GM23338 (cell line): ENCODE measurements at regions not wholly inside any gene's neighbourhood (a gene's known extent, or its start where the extent isn't known, plus 50 kb on each side); places are given as distances from the start of the nearest gene placed in this dataset.

Experiments used
- ATAC-seq: fragments of 200-7000 bp; cut with Tn5 transposase; 3 replicates; pipeline ENCODE4 v1.9.1; 2020
- DNase-seq: peaks from one replicate; pipeline ENCODE4 v3.0.0-alpha.2; 2015; ENCODE audit warnings: low spot score
- H2AFZ ChIP-seq: fragments of 200-600 bp; sonication (generic); 2 replicates; pipeline ENCODE4 v1.8.0; 2016; ENCODE audit warnings: antibody characterized with exemption, mild to moderate bottlenecking, moderate library complexity
- H3F3A ChIP-seq: fragments of 200-600 bp; sonication (generic); replicated peaks from 2 replicates; pipeline ENCODE4 v1.8.0; 2017; ENCODE audit warnings: antibody characterized with exemption, mixed run types, low read depth
- H3K27ac ChIP-seq: fragments of 200-600 bp; sonication (generic); 2 replicates; pipeline ENCODE4 v1.6.1; 2016; ENCODE audit warnings: low read depth
- H3K27me3 ChIP-seq: fragments of 200-600 bp; sonication (generic); 2 replicates; pipeline ENCODE4 v1.8.0; 2016; ENCODE audit warnings: mild to moderate bottlenecking, mixed run types, moderate library complexity; ENCODE audit not compliant: insufficient read depth
- H3K36me3 ChIP-seq: fragments of 200-600 bp; sonication (generic); 2 replicates; pipeline ENCODE4 v1.8.0; 2016; ENCODE audit warnings: mild to moderate bottlenecking; ENCODE audit not compliant: insufficient read depth
- H3K4me1 ChIP-seq: fragments of 200-600 bp; sonication (generic); 2 replicates; pipeline ENCODE4 v1.8.0; 2016; ENCODE audit warnings: mild to moderate bottlenecking, moderate library complexity; ENCODE audit not compliant: insufficient read depth
- H3K4me2 ChIP-seq: fragments of 200-600 bp; sonication (generic); 2 replicates; pipeline ENCODE4 v1.7.1; 2017; ENCODE audit warnings: mixed run types
- H3K4me3 ChIP-seq: fragments of 200-600 bp; sonication (generic); 2 replicates; pipeline ENCODE4 v1.6.1; 2016; ENCODE audit warnings: mixed run types
- H3K79me2 ChIP-seq: fragments of 200-600 bp; sonication (generic); replicated peaks from 2 replicates; pipeline ENCODE4 v1.8.0; 2017; ENCODE audit warnings: mild to moderate bottlenecking; ENCODE audit not compliant: insufficient read depth
- H3K9me2 ChIP-seq: fragments of 200-600 bp; sonication (generic); 2 replicates; pipeline ENCODE4 v1.8.0; 2017; ENCODE audit not compliant: insufficient read depth
- H4K20me1 ChIP-seq: fragments of 200-600 bp; sonication (generic); replicated peaks from 2 replicates; pipeline ENCODE4 v1.8.0; 2017; ENCODE audit warnings: mild to moderate bottlenecking; ENCODE audit not compliant: insufficient read depth
- H3K27ac Mint-ChIP-seq: 2 replicates; pipeline ENCODE4 v1.8.0; 2020; ENCODE audit warnings: inconsistent platforms, mild to moderate bottlenecking, moderate library complexity, mixed read lengths
- H3K27me3 Mint-ChIP-seq: 3 replicates; pipeline ENCODE4 v1.8.0; 2022; ENCODE audit warnings: low read depth, mild to moderate bottlenecking, moderate library complexity, mixed read lengths, inconsistent platforms; ENCODE audit not compliant: insufficient read depth, poor library complexity
- H3K36me3 Mint-ChIP-seq: 3 replicates; pipeline ENCODE4 v1.8.0; 2021; ENCODE audit warnings: low read depth, mild to moderate bottlenecking, inconsistent platforms, moderate library complexity, mixed read lengths
- H3K4me1 Mint-ChIP-seq: 3 replicates; pipeline ENCODE4 v1.8.0; 2020; ENCODE audit warnings: mild to moderate bottlenecking, inconsistent platforms, mixed read lengths
- H3K4me3 Mint-ChIP-seq: 3 replicates; pipeline ENCODE4 v1.8.0; 2021; ENCODE audit warnings: moderate library complexity, mild to moderate bottlenecking, inconsistent platforms, mixed read lengths
- H3K9me3 Mint-ChIP-seq: 3 replicates; pipeline ENCODE4 v1.8.0; 2020; ENCODE audit warnings: moderate library complexity, mild to moderate bottlenecking, inconsistent platforms, mixed read lengths
- CREB1 ChIP-seq: fragments of 250-450 bp; sonication (Bioruptor Pico); IDR thresholded peaks from 2 replicates; pipeline ENCODE4 v1.5.0; 2020; ENCODE audit warnings: low read depth, mild to moderate bottlenecking, moderate library complexity
- EZH2 ChIP-seq: fragments of 200-600 bp; sonication (generic); IDR thresholded peaks from one replicate; pipeline ENCODE4 v1.8.0; 2017; ENCODE audit warnings: antibody characterized with exemption, mild to moderate bottlenecking, low read depth; ENCODE audit not compliant: unreplicated experiment
- EZH2phosphoT487 ChIP-seq: fragments of 200-600 bp; sonication (generic); IDR thresholded peaks from one replicate; pipeline ENCODE4 v1.8.1; 2018; ENCODE audit warnings: antibody characterized with exemption; ENCODE audit not compliant: unreplicated experiment
- JUNB ChIP-seq: IDR thresholded peaks from one replicate; pipeline ENCODE4 v1.6.1; 2016; ENCODE audit warnings: antibody characterized with exemption; ENCODE audit not compliant: unreplicated experiment
- NANOG ChIP-seq: IDR thresholded peaks from 2 replicates; pipeline ENCODE4 v1.6.1; 2016; ENCODE audit warnings: antibody characterized with exemption, borderline replicate concordance
- POLR2AphosphoS5 ChIP-seq: IDR thresholded peaks from 2 replicates; pipeline ENCODE4 v1.6.1; 2016; ENCODE audit warnings: antibody characterized with exemption, low read depth
- STAT1 ChIP-seq: IDR thresholded peaks from one replicate; pipeline ENCODE4 v1.6.1; 2016; ENCODE audit warnings: antibody characterized with exemption; ENCODE audit not compliant: unreplicated experiment
- ZNF114 ChIP-seq: fragments of 250-450 bp; sonication (Bioruptor Pico); IDR thresholded peaks from 2 replicates; pipeline ENCODE4 v1.5.0; 2020; ENCODE audit warnings: mild to moderate bottlenecking, moderate library complexity
- ZNF331 ChIP-seq: fragments of 250-450 bp; sonication (Bioruptor Pico); IDR thresholded peaks from 2 replicates; pipeline ENCODE4 v1.5.0; 2020; ENCODE audit warnings: low read depth, mild to moderate bottlenecking, moderate library complexity
- TF ChIP-seq, protein P1 (sequence below): IDR thresholded peaks from one replicate; pipeline ENCODE4 v1.6.1; 2018; ENCODE audit warnings: antibody characterized with exemption; ENCODE audit not compliant: unreplicated experiment
- TF ChIP-seq, protein P2 (sequence below): IDR thresholded peaks from 2 replicates; pipeline ENCODE4 v1.6.1; 2016; ENCODE audit warnings: antibody characterized with exemption
- TF ChIP-seq, protein P3 (sequence below): fragments of 250-450 bp; sonication (Bioruptor Pico); IDR thresholded peaks from 2 replicates; pipeline ENCODE4 v1.5.0; 2020; ENCODE audit warnings: mild to moderate bottlenecking, moderate library complexity
- TF ChIP-seq, protein P4 (sequence below), 2 experiments: fragments of 200-600 bp in 1 of 2; sonication (generic) in 1 of 2; conservative IDR thresholded peaks; 2 replicates each; pipeline versions ENCODE4 v1.5.1 to v1.6.1; 2016 to 2017; ENCODE audit warnings: antibody characterized with exemption in 2 of 2, low read depth in 2 of 2, mild to moderate bottlenecking in 2 of 2, moderate library complexity in 1 of 2

DNA sequence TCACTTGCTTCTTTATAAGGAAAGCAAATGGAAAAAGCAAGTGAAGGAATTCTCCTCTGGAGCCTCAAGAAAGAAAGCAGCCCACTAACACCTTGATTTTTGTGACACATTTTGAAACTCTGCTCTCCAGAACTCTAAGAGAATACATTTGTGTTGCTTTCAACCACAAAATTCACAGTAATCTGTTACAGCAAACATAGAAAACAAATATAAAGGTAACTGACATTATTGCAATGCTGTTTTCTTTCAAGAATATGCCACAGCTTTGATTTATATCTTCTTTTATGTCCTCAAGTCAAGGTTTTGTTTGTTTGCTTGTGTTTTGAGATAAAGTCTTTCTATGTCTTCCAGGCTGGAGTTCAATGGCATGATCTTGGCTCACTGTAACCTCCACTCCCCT lies 103.1 kb upstream of the FIGN start:
- no peaks in the 10 kb centered on the region for H4K20me1 ChIP-seq
- Mint-ChIP-seq H3K4me3 (no peak overlapping the region), H3K27me3 (no peaks in the 10 kb centered on the region), H3K4me1 (no peaks in the 10 kb centered on the region; the same call in 2 of the 3 replicates), H3K27ac (no peak overlapping the region), H3K9me3 (no peaks in the 10 kb centered on the region), H3K36me3 (no peaks in the 10 kb centered on the region)
- no peak overlapping the region for H3K4me2 ChIP-seq
- TF ChIP-seq POLR2AphosphoS5: no peak
- no peak for TF ChIP-seq STAT1
- TF ChIP-seq, protein P1, sequence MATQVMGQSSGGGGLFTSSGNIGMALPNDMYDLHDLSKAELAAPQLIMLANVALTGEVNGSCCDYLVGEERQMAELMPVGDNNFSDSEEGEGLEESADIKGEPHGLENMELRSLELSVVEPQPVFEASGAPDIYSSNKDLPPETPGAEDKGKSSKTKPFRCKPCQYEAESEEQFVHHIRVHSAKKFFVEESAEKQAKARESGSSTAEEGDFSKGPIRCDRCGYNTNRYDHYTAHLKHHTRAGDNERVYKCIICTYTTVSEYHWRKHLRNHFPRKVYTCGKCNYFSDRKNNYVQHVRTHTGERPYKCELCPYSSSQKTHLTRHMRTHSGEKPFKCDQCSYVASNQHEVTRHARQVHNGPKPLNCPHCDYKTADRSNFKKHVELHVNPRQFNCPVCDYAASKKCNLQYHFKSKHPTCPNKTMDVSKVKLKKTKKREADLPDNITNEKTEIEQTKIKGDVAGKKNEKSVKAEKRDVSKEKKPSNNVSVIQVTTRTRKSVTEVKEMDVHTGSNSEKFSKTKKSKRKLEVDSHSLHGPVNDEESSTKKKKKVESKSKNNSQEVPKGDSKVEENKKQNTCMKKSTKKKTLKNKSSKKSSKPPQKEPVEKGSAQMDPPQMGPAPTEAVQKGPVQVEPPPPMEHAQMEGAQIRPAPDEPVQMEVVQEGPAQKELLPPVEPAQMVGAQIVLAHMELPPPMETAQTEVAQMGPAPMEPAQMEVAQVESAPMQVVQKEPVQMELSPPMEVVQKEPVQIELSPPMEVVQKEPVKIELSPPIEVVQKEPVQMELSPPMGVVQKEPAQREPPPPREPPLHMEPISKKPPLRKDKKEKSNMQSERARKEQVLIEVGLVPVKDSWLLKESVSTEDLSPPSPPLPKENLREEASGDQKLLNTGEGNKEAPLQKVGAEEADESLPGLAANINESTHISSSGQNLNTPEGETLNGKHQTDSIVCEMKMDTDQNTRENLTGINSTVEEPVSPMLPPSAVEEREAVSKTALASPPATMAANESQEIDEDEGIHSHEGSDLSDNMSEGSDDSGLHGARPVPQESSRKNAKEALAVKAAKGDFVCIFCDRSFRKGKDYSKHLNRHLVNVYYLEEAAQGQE: no peak
- TF ChIP-seq JUNB: no peak
- TF ChIP-seq CREB1 (CRISPR knock-in tag): no peak
- no peak for TF ChIP-seq NANOG
- no peak for TF ChIP-seq EZH2phosphoT487
- no peak for TF ChIP-seq ZNF331 (CRISPR knock-in tag)
- TF ChIP-seq, protein P2, sequence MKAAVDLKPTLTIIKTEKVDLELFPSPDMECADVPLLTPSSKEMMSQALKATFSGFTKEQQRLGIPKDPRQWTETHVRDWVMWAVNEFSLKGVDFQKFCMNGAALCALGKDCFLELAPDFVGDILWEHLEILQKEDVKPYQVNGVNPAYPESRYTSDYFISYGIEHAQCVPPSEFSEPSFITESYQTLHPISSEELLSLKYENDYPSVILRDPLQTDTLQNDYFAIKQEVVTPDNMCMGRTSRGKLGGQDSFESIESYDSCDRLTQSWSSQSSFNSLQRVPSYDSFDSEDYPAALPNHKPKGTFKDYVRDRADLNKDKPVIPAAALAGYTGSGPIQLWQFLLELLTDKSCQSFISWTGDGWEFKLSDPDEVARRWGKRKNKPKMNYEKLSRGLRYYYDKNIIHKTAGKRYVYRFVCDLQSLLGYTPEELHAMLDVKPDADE: no peak
- no peak for TF ChIP-seq ZNF114 (CRISPR knock-in tag)
- TF ChIP-seq, protein P3, sequence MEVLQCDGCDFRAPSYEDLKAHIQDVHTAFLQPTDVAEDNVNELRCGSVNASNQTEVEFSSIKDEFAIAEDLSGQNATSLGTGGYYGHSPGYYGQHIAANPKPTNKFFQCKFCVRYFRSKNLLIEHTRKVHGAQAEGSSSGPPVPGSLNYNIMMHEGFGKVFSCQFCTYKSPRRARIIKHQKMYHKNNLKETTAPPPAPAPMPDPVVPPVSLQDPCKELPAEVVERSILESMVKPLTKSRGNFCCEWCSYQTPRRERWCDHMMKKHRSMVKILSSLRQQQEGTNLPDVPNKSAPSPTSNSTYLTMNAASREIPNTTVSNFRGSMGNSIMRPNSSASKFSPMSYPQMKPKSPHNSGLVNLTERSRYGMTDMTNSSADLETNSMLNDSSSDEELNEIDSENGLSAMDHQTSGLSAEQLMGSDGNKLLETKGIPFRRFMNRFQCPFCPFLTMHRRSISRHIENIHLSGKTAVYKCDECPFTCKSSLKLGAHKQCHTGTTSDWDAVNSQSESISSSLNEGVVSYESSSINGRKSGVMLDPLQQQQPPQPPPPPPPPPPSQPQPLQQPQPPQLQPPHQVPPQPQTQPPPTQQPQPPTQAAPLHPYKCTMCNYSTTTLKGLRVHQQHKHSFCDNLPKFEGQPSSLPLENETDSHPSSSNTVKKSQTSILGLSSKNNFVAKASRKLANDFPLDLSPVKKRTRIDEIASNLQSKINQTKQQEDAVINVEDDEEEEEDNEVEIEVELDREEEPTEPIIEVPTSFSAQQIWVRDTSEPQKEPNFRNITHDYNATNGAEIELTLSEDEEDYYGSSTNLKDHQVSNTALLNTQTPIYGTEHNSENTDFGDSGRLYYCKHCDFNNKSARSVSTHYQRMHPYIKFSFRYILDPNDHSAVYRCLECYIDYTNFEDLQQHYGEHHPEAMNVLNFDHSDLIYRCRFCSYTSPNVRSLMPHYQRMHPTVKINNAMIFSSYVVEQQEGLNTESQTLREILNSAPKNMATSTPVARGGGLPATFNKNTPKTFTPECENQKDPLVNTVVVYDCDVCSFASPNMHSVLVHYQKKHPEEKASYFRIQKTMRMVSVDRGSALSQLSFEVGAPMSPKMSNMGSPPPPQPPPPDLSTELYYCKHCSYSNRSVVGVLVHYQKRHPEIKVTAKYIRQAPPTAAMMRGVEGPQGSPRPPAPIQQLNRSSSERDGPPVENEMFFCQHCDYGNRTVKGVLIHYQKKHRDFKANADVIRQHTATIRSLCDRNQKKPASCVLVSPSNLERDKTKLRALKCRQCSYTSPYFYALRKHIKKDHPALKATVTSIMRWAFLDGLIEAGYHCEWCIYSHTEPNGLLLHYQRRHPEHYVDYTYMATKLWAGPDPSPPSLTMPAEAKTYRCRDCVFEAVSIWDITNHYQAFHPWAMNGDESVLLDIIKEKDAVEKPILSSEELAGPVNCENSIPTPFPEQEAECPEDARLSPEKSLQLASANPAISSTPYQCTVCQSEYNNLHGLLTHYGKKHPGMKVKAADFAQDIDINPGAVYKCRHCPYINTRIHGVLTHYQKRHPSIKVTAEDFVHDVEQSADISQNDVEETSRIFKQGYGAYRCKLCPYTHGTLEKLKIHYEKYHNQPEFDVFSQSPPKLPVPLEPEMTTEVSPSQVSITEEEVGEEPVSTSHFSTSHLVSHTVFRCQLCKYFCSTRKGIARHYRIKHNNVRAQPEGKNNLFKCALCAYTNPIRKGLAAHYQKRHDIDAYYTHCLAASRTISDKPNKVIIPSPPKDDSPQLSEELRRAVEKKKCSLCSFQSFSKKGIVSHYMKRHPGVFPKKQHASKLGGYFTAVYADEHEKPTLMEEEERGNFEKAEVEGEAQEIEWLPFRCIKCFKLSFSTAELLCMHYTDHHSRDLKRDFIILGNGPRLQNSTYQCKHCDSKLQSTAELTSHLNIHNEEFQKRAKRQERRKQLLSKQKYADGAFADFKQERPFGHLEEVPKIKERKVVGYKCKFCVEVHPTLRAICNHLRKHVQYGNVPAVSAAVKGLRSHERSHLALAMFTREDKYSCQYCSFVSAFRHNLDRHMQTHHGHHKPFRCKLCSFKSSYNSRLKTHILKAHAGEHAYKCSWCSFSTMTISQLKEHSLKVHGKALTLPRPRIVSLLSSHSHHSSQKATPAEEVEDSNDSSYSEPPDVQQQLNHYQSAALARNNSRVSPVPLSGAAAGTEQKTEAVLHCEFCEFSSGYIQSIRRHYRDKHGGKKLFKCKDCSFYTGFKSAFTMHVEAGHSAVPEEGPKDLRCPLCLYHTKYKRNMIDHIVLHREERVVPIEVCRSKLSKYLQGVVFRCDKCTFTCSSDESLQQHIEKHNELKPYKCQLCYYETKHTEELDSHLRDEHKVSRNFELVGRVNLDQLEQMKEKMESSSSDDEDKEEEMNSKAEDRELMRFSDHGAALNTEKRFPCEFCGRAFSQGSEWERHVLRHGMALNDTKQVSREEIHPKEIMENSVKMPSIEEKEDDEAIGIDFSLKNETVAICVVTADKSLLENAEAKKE (CRISPR knock-in tag): no peak
- TF ChIP-seq EZH2: no peak
- TF ChIP-seq, protein P4, sequence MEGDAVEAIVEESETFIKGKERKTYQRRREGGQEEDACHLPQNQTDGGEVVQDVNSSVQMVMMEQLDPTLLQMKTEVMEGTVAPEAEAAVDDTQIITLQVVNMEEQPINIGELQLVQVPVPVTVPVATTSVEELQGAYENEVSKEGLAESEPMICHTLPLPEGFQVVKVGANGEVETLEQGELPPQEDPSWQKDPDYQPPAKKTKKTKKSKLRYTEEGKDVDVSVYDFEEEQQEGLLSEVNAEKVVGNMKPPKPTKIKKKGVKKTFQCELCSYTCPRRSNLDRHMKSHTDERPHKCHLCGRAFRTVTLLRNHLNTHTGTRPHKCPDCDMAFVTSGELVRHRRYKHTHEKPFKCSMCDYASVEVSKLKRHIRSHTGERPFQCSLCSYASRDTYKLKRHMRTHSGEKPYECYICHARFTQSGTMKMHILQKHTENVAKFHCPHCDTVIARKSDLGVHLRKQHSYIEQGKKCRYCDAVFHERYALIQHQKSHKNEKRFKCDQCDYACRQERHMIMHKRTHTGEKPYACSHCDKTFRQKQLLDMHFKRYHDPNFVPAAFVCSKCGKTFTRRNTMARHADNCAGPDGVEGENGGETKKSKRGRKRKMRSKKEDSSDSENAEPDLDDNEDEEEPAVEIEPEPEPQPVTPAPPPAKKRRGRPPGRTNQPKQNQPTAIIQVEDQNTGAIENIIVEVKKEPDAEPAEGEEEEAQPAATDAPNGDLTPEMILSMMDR (conservative IDR thresholded peaks at IDR 0.05; ENCODE audit: low read depth in 2 of 2): no peak
- ATAC-seq: no peak
- H3K4me1 ChIP-seq: peaks cover 4% of the 10 kb centered on the region; the same call in 1 of the 2 replicates
- no peak overlapping the region for H3K27ac ChIP-seq
- no peak for DNase-seq
- no peaks in the 10 kb centered on the region for H3K36me3 ChIP-seq
- H2AFZ ChIP-seq: peak overlapping the region; percentile 41; the same call in 1 of the 2 replicates
- H3K27me3 ChIP-seq: no peaks in the 10 kb centered on the region
- no peaks in the 10 kb centered on the region for H3K79me2 ChIP-seq
- H3F3A ChIP-seq: no peaks in the 10 kb centered on the region
- no peaks in the 10 kb centered on the region for H3K9me2 ChIP-seq
- no peak overlapping the region for H3K4me3 ChIP-seq
